G401 (cell line): ENCODE measurements at regions not wholly inside any gene's neighbourhood (a gene's known extent, or its start where the extent isn't known, plus 50 kb on each side); places are given as distances from the start of the nearest gene placed in this dataset.
"Not testable (repeated sequence)": the region's sequence is repeated elsewhere in the genome, so short reads cannot be mapped to it uniquely, and the experiment has no call there.

Experiments
- DNase-seq: peaks from one replicate; pipeline ENCODE4 v3.0.0-alpha.2; 2015; ENCODE audit warnings: low spot score
- in situ Hi-C: cut with HindIII; loops from 2 replicates; pipeline ENCODE4 v1.10.0; 2016; ENCODE audit warnings: low sequenced_read_pairs, mixed read lengths

DNA sequence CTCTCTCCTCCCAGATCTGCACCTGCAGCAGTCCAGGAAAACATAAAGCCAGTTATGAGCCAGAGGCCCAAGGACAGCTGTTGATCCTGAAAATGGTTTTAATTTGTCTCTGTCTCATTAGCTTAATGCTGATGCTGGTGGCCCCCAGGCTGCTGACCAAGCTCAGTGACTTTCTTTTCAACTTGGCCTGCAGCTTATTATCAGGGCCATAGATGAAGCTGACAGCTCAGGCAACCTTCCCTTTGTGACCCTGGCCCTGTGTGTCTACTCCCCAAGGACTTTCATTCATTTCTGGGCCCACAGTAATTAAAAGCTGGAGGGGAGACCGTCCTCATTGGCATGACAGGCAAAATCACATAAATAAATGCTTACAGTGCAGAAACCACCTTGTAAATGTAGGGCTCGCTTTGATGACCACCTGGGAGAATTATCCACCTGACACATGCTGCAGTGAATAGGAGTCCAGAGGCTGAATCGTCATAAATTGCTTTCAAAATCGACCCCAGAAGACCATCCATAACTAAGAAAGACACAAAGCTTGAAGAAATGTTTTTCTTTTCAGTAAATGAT is 138.5 kb downstream of the NPY start:
- in situ Hi-C loops: no loop called here

DNA sequence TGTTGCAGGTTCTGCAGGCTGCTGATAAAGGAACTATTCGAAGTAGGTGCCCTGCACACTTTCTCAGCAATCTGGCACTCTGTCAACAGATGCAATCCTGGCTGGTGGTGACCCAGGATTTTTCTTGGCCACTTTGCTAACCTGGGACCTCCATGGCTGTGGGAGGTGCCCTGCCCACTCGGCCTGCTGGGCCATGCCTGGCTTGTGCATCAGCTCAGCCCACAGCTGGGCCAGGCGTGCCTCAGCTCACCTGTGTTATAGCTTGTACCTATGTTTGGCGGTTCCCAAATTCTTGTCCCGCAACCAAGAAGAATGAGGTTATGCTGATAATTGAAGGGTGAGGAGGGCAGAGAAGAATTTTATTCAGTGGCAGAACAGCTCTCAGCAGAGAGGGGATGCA is 141.7 kb downstream of the NPY start:
- no peak for DNase-seq
- in situ Hi-C loops: no loop called here

More for the DNA sequence above, 138.5 kb downstream of the NPY start:
- no peak for DNase-seq

DNA sequence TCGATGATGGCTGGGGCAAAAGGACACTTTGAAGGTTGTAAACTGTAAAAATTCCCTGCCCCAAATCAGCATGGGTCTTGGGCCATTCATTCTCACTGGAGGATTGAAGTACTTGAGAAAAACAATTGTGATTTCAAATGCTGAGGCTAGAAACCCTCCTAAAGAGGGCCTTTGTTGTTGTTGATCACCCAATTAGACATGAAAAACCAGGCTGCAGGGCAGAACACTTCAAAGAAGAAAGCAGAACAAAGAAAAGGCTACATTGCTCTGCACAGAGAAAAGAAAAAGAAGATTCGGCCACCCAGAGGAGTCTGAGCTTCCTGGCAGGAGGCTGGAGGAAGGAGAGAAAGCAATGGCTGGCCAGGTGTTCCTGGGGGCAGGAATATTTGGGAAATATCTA is 143.1 kb downstream of the NPY start:
- in situ Hi-C loops: no loop called here
- no peak for DNase-seq

DNA sequence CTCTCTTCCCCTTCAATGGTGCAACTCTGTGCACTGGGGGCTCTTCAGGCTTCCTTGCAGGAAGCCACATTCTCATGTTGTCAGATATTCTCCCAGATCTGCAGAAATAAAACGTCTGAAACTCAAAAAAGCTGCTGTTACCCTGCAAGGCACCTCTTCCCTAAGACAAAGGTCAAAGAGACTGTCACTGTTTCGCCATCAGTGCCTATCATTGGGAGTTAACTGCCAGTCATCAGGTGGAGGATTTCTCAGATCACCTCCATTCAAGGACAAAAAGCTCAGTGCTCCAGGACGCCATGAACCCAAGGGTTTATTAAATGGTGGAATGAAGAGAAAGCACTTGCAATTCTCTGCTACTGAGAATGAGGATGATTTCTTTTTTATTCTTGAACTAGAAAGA is 144.6 kb upstream of the PALS2 start:
- in situ Hi-C loops: no loop called here

DNA sequence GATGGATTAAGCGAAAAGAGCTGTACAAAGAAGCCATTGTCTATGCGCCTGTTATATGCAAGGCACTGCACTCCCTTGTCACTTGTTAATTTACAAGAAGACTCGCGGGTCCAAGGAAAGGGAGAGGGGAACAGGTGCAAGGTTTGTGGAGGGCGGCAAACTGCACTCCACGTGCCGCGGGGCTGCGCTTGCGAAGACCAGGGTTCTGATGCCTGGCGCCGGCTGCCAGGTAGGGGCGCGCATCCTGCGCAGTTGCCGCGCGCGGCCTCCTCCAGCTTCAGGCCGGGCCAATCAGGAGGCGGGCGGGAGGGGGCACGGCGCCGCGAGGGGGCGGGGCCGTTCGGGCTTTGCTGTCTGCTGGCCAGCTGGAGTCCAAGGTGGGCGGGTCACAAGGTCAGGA is 140.6 kb upstream of the PALS2 start:
- DNase-seq: no peak
- in situ Hi-C loops: no loop called here

More for the DNA sequence above, 144.6 kb upstream of the PALS2 start:
- DNase-seq: no peak

DNA sequence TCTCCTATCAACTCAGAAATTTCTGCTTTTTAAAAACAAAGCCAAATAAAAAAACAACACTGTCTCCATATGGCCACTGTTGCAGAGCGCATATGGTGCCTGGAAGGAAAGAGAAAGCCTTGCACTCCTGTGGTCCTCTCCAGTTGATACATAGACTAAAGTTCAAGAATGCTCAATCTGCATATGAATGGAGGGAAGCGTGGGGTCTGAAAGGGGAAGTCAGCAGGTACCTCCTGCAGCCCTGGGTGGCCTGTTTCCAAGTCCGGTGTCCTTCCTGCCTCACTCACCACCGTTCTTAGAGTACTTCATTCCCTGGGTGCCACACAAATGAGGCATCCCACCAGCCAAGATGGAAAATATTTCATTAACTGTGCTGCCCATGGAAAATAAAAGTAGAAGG is 138.3 kb upstream of the PALS2 start:
- in situ Hi-C loops: no loop called here
- DNase-seq: no peak

DNA sequence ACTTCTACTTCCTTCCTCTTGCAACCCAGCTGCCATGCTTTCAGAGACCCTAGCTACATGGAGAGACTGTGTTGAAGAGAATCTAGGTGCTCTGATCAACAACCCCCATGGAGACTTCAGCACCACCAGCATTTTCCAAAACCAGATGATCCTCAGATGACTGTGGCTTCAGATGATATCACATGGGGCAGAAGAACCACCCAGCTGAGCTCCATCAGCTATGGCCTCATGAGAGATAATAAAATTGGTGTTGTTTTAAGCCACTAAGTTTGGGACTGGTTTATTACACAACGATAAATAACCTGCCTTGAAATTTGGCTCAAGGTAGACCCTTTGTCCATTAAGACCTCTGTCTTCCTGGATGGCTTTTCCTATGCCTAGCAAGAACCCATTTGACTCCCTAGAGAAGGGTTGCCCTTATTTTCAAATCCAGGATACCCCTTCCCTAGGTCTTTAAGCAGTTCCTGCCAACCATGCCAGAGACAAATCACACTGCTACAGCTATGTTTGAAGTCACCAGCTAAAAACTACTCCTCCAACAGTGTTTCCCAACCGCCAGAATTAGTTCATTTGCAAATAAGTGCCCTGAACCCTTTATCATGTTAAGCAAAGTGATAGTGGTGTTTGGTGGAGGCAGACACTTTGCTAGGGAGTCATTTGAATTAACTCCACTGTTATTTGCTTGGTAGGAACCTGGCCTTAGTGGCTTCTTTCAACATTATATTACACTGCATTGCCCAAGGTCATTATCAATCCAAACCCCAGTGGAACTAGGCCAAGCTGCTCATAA is 136.9 kb upstream of the PALS2 start:
- DNase-seq: no peak
- in situ Hi-C loops: no loop called here

DNA sequence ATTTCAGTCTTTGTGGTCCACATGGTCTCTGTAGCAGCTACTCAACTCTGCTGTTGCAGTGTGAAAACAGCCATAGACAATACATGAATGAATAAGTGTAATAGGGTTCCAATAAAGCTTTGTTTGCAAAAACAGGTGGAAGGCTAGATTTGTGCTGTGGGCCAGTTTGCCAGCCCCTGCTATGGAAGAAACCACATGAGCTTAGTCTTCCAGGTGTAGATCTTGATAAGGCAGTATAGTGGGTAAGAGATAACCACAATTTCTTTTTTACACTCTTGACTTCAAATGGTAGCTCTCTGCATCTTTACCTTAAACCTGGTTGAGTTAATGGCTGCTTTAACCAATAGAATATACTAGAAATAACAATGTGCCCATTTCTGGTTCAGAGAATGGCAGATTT is 135.0 kb upstream of the PALS2 start:
- no peak for DNase-seq
- in situ Hi-C loops: no loop called here

DNA sequence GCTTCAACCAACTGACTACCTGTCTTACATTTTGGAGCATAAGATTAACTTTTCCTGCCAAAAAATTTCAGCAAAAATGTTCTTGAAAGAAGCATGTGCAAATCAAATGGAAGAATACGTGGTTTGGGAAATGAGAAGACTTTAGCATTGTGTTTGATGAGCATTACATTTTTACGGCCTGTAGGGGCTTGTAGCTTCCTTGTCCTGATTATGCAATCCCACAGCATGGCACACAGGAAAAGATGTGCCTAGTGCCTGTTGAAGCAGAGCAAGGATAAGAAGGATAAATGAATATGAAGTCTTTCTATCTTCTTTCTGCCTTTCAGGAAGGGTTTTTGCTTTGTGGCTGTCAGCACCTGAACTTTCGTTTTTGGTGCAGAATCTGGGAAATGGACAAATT is 134.1 kb upstream of the PALS2 start:
- DNase-seq, in situ Hi-C loops: not testable (repeated sequence)

DNA sequence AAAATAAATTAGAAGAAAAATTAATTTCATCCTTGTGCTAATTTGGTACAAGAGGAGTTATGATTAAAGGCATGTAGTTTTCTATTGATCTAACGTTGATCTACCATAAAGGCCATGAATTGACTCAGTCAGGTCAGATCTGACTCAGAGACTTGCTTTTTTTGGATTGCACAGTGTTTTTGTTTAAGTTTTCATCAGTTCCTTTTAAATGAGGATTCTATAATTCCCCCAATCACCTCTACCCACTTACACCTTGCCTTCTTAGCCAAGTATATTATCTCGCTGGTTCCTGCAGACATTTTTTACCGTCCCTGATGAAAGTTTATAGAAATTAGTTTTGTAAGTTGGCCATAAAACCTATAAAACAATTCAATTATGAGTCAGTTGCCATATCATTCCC is 132.4 kb upstream of the PALS2 start:
- in situ Hi-C loops: no loop called here
- DNase-seq: no peak

DNA sequence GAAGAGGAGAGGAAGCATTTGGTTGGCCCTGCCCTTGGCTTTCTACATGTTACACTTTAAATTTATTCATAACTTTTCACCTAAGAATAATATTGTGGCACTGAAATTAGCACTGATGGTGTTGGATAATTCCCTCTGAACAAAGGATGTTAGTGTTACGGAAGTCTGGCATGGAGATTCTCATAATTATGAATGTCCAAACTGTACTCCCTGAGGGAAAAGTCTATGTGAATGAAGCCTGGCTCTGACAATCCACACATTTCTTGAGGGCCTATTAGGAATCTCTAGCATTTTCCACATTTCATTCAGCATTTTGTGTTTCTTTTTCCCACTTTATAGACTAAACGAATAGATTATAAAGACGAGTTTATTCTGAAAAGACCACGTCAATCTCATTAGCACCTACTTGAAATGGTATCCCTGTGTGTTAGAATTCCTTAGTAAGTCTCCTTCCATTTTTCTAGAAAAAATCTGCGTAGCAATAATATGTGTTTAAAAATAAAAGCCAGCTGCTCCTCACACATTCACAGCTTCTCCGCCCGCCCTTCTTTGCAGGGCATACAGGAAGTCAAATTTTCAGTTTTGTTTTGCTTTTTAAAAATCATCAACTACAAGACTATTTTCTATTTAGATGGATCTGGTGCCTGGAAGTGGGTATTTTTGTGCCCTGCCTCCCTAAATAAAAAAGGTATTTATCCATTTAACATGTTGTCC is 131.8 kb upstream of the PALS2 start:
- DNase-seq: no peak
- in situ Hi-C loops: no loop called here

DNA sequence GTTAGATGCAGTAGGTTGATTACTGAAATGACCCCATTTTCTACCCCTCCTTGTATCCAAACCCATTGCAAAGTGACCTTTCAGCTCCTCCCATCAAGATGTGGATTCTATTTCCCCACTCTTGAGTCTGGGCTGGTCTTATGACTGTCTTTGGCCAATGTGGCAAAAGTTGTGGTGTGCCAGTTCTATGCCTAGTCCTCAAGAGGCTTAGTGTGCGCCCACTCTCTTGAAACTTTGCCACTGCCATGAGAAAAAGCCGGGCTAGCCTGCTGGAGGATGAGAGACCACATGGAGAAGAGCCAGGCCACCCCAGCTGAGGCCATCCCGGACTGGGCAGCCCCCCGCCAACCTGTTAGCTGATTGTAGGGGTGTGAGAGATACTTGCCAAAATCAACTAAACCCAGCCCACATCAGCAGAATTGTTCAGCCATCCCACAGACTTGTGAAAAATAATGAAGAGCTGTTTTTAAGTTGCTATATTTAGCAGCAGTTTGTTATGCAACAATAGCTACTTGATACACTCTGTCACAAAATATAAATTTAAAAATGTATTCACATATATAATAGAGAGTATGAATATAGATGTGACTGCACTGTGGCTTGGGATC is 131.0 kb upstream of the PALS2 start:
- no peak for DNase-seq
- in situ Hi-C loops: no loop called here

DNA sequence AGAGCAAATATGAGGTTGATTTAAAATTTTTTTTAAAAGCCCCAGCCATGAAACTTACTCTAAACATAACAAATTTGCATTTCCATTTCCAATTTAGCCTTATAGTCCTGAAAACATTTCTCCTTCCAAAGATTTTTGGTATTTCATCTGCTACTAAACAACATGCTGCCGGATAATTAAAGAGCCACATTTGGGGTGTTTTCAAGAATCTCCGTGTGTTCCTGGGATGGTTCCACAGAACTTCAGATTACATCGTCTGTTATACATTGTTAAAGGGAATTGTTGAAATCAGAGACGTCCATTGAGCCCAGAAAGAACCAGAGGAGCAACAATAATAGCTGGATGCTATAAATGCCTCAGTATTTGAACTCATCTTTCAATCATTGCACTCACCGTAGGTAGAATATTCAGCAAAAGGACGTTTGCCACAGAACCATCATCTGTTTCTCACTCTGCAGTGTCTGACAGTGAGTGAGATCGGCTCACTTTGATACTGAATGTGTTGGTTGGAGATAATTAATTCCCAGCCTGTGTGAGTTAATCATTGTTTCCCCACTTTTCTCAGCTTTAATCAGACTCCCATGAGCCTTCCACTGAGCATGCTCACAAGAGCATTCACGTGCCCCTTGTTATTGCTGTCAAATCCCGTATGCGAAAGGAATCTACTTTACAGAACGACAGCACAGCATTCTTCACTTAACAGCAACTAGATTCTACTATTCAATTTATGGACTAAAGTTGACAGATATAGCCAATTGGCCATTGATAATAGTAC is 128.4 kb upstream of the PALS2 start:
- DNase-seq: no peak
- in situ Hi-C loops: no loop called here

DNA sequence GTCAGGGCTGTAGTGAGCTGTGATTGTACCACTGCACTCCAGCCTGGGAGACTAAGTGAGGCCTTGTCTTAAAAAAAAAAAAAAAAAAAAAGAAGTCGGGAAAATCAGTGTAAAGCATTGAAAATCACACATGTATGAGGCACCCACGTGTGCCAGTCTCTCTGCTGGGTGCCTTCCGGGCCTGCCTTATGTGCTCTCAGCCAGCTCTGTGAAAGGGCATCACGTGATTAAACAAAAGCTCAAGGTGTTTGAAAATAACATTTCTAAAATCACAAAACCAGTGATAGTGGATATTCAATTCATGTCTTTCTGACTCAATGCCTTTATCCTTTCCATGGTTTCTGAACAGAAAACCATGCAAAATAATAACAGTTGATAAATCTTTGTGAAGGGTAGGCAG is 125.2 kb upstream of the PALS2 start:
- in situ Hi-C loops: no loop called here
- DNase-seq: no peak

DNA sequence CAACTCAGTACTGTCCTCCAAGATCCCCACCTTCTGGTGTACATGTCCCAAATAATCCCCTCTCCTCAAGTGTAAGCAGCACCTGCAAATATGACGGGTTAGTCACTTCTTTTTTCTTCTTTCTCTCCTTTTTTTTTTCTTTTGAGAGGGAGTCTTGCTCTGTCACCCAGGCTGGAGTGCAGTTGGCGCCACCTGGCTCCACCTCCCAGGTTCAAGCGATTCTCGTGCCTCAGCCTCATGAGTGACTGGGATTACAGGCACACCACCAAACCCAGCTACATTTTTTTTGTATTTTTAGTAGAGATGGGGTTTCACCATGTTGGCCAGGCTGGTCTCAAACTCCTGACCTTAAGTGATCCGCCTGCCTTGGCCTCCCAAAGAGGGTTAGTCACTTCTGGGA is 123.8 kb upstream of the PALS2 start:
- in situ Hi-C loops, DNase-seq: not testable (repeated sequence)

DNA sequence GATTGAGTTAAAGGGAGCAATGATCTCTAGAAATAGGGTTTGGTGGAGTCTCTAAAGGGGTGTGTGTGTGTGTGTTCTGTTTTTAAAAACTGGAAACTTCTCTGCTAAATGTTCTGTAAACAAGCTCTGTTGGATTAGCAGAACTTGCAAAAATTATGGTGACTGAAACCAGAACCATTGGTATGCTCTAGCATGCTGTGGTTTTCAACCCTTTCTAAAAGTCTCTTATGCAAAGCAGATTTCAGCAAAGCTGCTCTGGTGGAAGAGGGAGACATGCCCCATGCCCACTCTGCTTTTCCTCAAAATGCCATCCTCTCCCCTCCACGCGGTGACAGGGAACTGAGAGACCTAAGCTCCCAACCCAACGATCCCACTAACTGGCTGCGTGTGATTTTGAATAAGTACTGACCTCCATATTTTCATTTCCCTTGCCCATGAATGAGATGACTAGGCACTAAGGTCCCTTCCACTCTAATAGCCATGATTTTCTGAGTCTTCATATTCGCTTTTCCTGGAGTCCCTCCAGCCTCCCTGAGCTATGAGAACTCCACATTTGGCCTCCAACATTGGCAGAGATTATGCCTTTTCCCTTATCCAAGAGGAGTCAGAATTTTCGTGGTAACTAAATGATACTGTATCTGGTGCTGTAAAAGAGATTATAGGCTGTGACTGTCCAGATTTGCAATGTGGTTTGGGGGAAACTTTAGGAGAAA is 117.3 kb upstream of the PALS2 start:
- DNase-seq: no peak
- in situ Hi-C loops: no loop called here

DNA sequence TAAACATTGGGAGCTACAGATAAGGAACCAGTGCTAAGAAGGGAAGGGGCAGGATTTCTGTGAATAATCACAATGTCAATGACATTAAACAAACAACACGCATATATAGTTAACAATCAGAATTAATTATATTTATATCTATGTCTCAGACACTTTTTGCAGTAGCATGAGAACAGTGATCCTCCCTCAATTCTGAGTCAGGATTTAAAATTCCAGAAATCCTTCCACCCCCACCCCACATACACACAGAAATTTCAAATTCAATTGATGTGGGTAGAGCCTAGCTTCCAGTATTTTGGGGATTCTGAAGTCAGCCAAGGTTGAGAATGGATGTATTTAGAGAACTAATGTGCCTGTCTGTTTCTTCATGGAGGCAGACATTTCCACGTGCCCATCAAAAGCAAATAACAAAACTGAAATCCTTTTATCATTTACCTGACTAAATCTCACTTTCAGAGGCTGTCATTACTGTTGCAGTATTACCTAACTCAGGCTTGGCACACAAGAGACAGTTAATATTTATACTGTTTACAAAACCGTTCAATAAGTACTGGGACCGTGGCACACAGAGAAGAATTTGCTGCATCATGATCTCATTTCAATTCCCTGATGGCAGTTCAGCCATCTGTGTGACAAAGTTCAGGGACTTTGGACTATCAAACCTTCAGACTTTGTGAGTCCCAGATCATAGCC is 116.6 kb upstream of the PALS2 start:
- in situ Hi-C loops: no loop called here

DNA sequence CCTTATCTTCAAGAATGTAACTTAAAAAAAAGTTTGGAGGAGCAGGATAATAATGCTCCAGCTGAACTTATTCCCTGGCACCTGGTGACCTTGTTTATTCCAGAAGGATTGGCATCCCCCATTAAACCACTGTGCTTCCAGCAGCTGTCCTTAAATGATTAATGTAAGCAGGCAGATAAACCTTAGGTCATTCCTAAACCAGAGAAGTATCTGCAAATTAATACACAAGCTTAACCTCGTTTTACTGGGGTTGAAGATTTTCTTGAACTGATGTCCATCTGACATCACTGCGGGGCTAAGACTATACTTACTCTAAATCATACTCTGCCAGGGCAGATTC is 116.1 kb upstream of the PALS2 start:
- no peak for DNase-seq
- in situ Hi-C loops: no loop called here

More for the DNA sequence above, 116.6 kb upstream of the PALS2 start:
- no peak for DNase-seq
